ENCODE measurements at regions not wholly inside any gene's neighbourhood (a gene's known extent, or its start where the extent isn't known, plus 50 kb on each side); places are given as distances from the start of the nearest gene placed in this dataset.
"Not testable (repeated sequence)": the region's sequence is repeated elsewhere in the genome, so short reads cannot be mapped to it uniquely, and the experiment has no call there.

- FAIRE-seq (no peak), DNase-seq (ENCODE audit: insufficient read length, low spot score) (no peak)
These were observed 641.4 kb downstream of the ACTR3B start for GRCh38 chr7:153400735-153401593.

- FAIRE-seq (no peak), DNase-seq (ENCODE audit: insufficient read length, low spot score) (no peak)
These were observed 642.5 kb downstream of the ACTR3B start for GRCh38 chr7:153401795-153402720.

- no peak for FAIRE-seq
These were observed 643.4 kb downstream of the ACTR3B start for GRCh38 chr7:153402721-153403541.

GRCh38 chr7:153404124-153404523 lies 644.6 kb downstream of the ACTR3B start:
- FAIRE-seq = no peak
- DNase-seq (ENCODE audit: insufficient read length, low spot score) = no peak

More at GRCh38 chr7:153402721-153403541, 643.4 kb downstream of the ACTR3B start:
- no peak for DNase-seq (ENCODE audit: insufficient read length, low spot score)

GRCh38 chr7:153404781-153405279 lies 645.3 kb downstream of the ACTR3B start:
- FAIRE-seq (no peak), DNase-seq (ENCODE audit: insufficient read length, low spot score) (no peak)

GRCh38 chr7:153405704-153406485 lies 646.3 kb upstream of the DPP6 start:
- no peak for DNase-seq (ENCODE audit: insufficient read length, low spot score)
- no peak for FAIRE-seq

GRCh38 chr7:153406486-153406872 lies 645.7 kb upstream of the DPP6 start:
- DNase-seq (ENCODE audit: insufficient read length, low spot score) (no peak), FAIRE-seq (no peak)

- no peak for FAIRE-seq
These were observed 644.7 kb upstream of the DPP6 start for GRCh38 chr7:153407291-153408046.

GRCh38 chr7:153408360-153409335 lies 643.5 kb upstream of the DPP6 start:
- no peak for DNase-seq (ENCODE audit: insufficient read length, low spot score)
- no peak for FAIRE-seq

More at GRCh38 chr7:153407291-153408046, 644.7 kb upstream of the DPP6 start:
- no peak for DNase-seq (ENCODE audit: insufficient read length, low spot score)

GRCh38 chr7:153409567-153410342 lies 642.4 kb upstream of the DPP6 start:
- DNase-seq (ENCODE audit: insufficient read length, low spot score); FAIRE-seq: not testable (repeated sequence)

GRCh38 chr7:153410997-153411642 lies 641.1 kb upstream of the DPP6 start:
- DNase-seq (ENCODE audit: insufficient read length, low spot score); FAIRE-seq: not testable (repeated sequence)

- FAIRE-seq; DNase-seq (ENCODE audit: insufficient read length, low spot score): not testable (repeated sequence)
These were observed 639.9 kb upstream of the DPP6 start for GRCh38 chr7:153412114-153412823.

GRCh38 chr7:153412824-153413198 lies 639.4 kb upstream of the DPP6 start:
- FAIRE-seq; DNase-seq (ENCODE audit: insufficient read length, low spot score): not testable (repeated sequence)

GRCh38 chr7:153413199-153413539 lies 639.0 kb upstream of the DPP6 start:
- DNase-seq (ENCODE audit: insufficient read length, low spot score) (no peak), FAIRE-seq (no peak)

GRCh38 chr7:153413540-153414287 lies 638.5 kb upstream of the DPP6 start:
- DNase-seq (ENCODE audit: insufficient read length, low spot score) = no peak
- no peak for FAIRE-seq
